Right kidney (tissue), 1 donor: ENCODE measurements at regions not wholly inside any gene's neighbourhood (a gene's known extent, or its start where the extent isn't known, plus 50 kb on each side); places are given as distances from the start of the nearest gene placed in this dataset.

Experiments used
- DNase-seq: peaks from one replicate; pipeline ENCODE4 v3.0.0-alpha.2; 2016

GRCh38 chr5:30932273-30933017 is 261.0 kb upstream of the CDH6 start:
- no peak for DNase-seq

GRCh38 chr5:30930736-30931135 is 262.8 kb upstream of the CDH6 start:
- no peak for DNase-seq

- no peak for DNase-seq
These were observed 264.5 kb upstream of the CDH6 start for GRCh38 chr5:30928956-30929355.

- DNase-seq: no peak
These were observed 267.3 kb upstream of the CDH6 start for GRCh38 chr5:30926218-30926617.

GRCh38 chr5:30921388-30921787 is 272.1 kb upstream of the CDH6 start:
- no peak for DNase-seq

GRCh38 chr5:30918171-30918570 is 275.3 kb upstream of the CDH6 start:
- no peak for DNase-seq

- DNase-seq: no peak
These were observed 285.1 kb upstream of the CDH6 start for GRCh38 chr5:30908356-30908755.

GRCh38 chr5:30900367-30900766 is 293.1 kb upstream of the CDH6 start:
- DNase-seq: no peak

GRCh38 chr5:30894811-30895210 is 298.7 kb upstream of the CDH6 start:
- DNase-seq: no peak

- DNase-seq: no peak
These were observed 301.8 kb upstream of the CDH6 start for GRCh38 chr5:30891660-30892059.

GRCh38 chr5:30890377-30890776 is 303.1 kb upstream of the CDH6 start:
- no peak for DNase-seq

GRCh38 chr5:30880514-30880913 is 313.0 kb upstream of the CDH6 start:
- DNase-seq: no peak

- DNase-seq: no peak
These were observed 313.6 kb upstream of the CDH6 start for GRCh38 chr5:30879887-30880286.

- no peak for DNase-seq
These were observed 314.7 kb upstream of the CDH6 start for GRCh38 chr5:30878746-30879145.

- DNase-seq: no peak
These were observed 315.2 kb upstream of the CDH6 start for GRCh38 chr5:30878296-30878695.

- no peak for DNase-seq
These were observed 319.0 kb upstream of the CDH6 start for GRCh38 chr5:30874241-30875034.

GRCh38 chr5:30871196-30871595 is 322.3 kb upstream of the CDH6 start:
- DNase-seq: no peak

- DNase-seq: no peak
These were observed 325.8 kb upstream of the CDH6 start for GRCh38 chr5:30867711-30868110.

- DNase-seq: no peak
These were observed 327.3 kb upstream of the CDH6 start for GRCh38 chr5:30866142-30866541.

- DNase-seq: no peak
These were observed 337.2 kb upstream of the CDH6 start for GRCh38 chr5:30856242-30856641.

- DNase-seq: no peak
These were observed 340.3 kb upstream of the CDH6 start for GRCh38 chr5:30853158-30853557.

GRCh38 chr5:30850866-30851265 is 342.6 kb upstream of the CDH6 start:
- DNase-seq: no peak

- DNase-seq: no peak
These were observed 343.4 kb upstream of the CDH6 start for GRCh38 chr5:30849931-30850710.
